GM18498 (cell line): ENCODE measurements at regions not wholly inside any gene's neighbourhood (a gene's known extent, or its start where the extent isn't known, plus 50 kb on each side); places are given as distances from the start of the nearest gene placed in this dataset.
A peak's percentile ranks its signal among the peaks of the same experiment; 100 is the strongest.
"Not testable (repeated sequence)": the region's sequence is repeated elsewhere in the genome, so short reads cannot be mapped to it uniquely, and the experiment has no call there.

ENCODE experiments used
- ATAC-seq: cut with Tn5 transposase; IDR thresholded peaks from one replicate; pipeline ENCODE4 v1.9.1; 2021; ENCODE audit warnings: mild to moderate bottlenecking, moderate library complexity; ENCODE audit not compliant: unreplicated experiment

- no peak for ATAC-seq
Measured at GRCh38 chr6:23681743-23682142, 444.3 kb upstream of the NRSN1 start.

- no peak for ATAC-seq
Measured at GRCh38 chr6:23688650-23689049, 437.4 kb upstream of the NRSN1 start.

- ATAC-seq = no peak
Measured at GRCh38 chr6:23690453-23691049, 435.5 kb upstream of the NRSN1 start.

- no peak for ATAC-seq
Measured at GRCh38 chr6:23692184-23692583, 433.8 kb upstream of the NRSN1 start.

GRCh38 chr6:23696992-23697391, 429.0 kb upstream of the NRSN1 start:
- ATAC-seq = no peak

GRCh38 chr6:23704479-23705052, 421.4 kb upstream of the NRSN1 start:
- no peak for ATAC-seq

GRCh38 chr6:23705697-23706096, 420.3 kb upstream of the NRSN1 start:
- no peak for ATAC-seq

- ATAC-seq = no peak
Measured at GRCh38 chr6:23712756-23713155, 413.3 kb upstream of the NRSN1 start.

GRCh38 chr6:23713211-23713610, 412.8 kb upstream of the NRSN1 start:
- ATAC-seq = peak; percentile 72

- ATAC-seq = no peak
Measured at GRCh38 chr6:23728707-23729106, 397.3 kb upstream of the NRSN1 start.

- ATAC-seq = no peak
Measured at GRCh38 chr6:23731609-23732008, 394.4 kb upstream of the NRSN1 start.

GRCh38 chr6:23732521-23732920, 393.5 kb upstream of the NRSN1 start:
- ATAC-seq = no peak

- ATAC-seq = no peak
Measured at GRCh38 chr6:23735151-23735550, 390.9 kb upstream of the NRSN1 start.

- no peak for ATAC-seq
Measured at GRCh38 chr6:23736577-23736976, 389.4 kb upstream of the NRSN1 start.

GRCh38 chr6:23747239-23747638, 378.8 kb upstream of the NRSN1 start:
- ATAC-seq = no peak

- no peak for ATAC-seq
Measured at GRCh38 chr6:23752414-23752813, 373.6 kb upstream of the NRSN1 start.

GRCh38 chr6:23754197-23754596, 371.8 kb upstream of the NRSN1 start:
- no peak for ATAC-seq

- no peak for ATAC-seq
Measured at GRCh38 chr6:23775127-23775526, 350.9 kb upstream of the NRSN1 start.

- no peak for ATAC-seq
Measured at GRCh38 chr6:23783901-23784300, 342.1 kb upstream of the NRSN1 start.

GRCh38 chr6:23784301-23784919, 341.6 kb upstream of the NRSN1 start:
- no peak for ATAC-seq

- no peak for ATAC-seq
Measured at GRCh38 chr6:23790756-23791155, 335.3 kb upstream of the NRSN1 start.

- no peak for ATAC-seq
Measured at GRCh38 chr6:23797041-23797440, 329.0 kb upstream of the NRSN1 start.

GRCh38 chr6:23804289-23804688, 321.7 kb upstream of the NRSN1 start:
- ATAC-seq = not testable (repeated sequence)
